Muscle of arm (tissue), 1 donor: ENCODE measurements at regions not wholly inside any gene's neighbourhood (a gene's known extent, or its start where the extent isn't known, plus 50 kb on each side); places are given as distances from the start of the nearest gene placed in this dataset.
"Not testable (repeated sequence)": the region's sequence is repeated elsewhere in the genome, so short reads cannot be mapped to it uniquely, and the experiment has no call there.

Source experiments
- DNase-seq: peaks from one replicate; pipeline ENCODE4 v3.0.0-alpha.2; 2013

- DNase-seq: no peak
Observed at GRCh38 chr10:101280511-101280910, 51.2 kb upstream of the LBX1 start.

GRCh38 chr10:101280921-101281320 lies 51.7 kb upstream of the LBX1 start:
- DNase-seq: not testable (repeated sequence)

GRCh38 chr10:101282947-101283346 lies 53.7 kb upstream of the LBX1 start:
- DNase-seq: no peak

GRCh38 chr10:101283762-101284100 lies 54.5 kb upstream of the LBX1 start:
- DNase-seq: no peak

GRCh38 chr10:101284101-101284743 lies 55.0 kb upstream of the LBX1 start:
- DNase-seq: no peak

- no peak for DNase-seq
Observed at GRCh38 chr10:101284744-101285463, 55.6 kb upstream of the LBX1 start.

- DNase-seq: no peak
Observed at GRCh38 chr10:101285519-101286070, 56.3 kb upstream of the LBX1 start.

GRCh38 chr10:101286248-101287046 lies 57.2 kb upstream of the LBX1 start:
- no peak for DNase-seq

GRCh38 chr10:101287183-101287996 lies 58.1 kb upstream of the LBX1 start:
- no peak for DNase-seq

GRCh38 chr10:101287997-101288635 lies 58.9 kb upstream of the LBX1 start:
- no peak for DNase-seq

- no peak for DNase-seq
Observed at GRCh38 chr10:101289541-101289940, 60.3 kb upstream of the LBX1 start.

GRCh38 chr10:101290431-101290830 lies 61.2 kb upstream of the LBX1 start:
- no peak for DNase-seq

- no peak for DNase-seq
Observed at GRCh38 chr10:101290881-101291280, 61.6 kb upstream of the LBX1 start.

GRCh38 chr10:101291331-101292193 lies 62.3 kb upstream of the LBX1 start:
- peak; percentile 62 for DNase-seq

- no peak for DNase-seq
Observed at GRCh38 chr10:101292194-101293006, 61.6 kb upstream of the BTRC start.

GRCh38 chr10:101293007-101293723 lies 60.8 kb upstream of the BTRC start:
- no peak for DNase-seq

GRCh38 chr10:101294109-101294508 lies 59.9 kb upstream of the BTRC start:
- DNase-seq: no peak

GRCh38 chr10:101295261-101295660 lies 58.7 kb upstream of the BTRC start:
- DNase-seq: no peak
